ENCODE measurements at regions not wholly inside any gene's neighbourhood (a gene's known extent, or its start where the extent isn't known, plus 50 kb on each side); places are given as distances from the start of the nearest gene placed in this dataset.

GRCh38 chr1:234734412-234734835 is 124.4 kb upstream of the IRF2BP2 start:
- TF ChIP-seq ZNF274 (IDR thresholded peaks at IDR 0.05; ENCODE audit: low read depth, low read length) (no peak), CBX3 (IDR thresholded peaks at IDR 0.05; ENCODE audit: low read depth) (no peak)
- Histone ChIP-seq H3K27me3 (ENCODE audit: insufficient read depth, low read length) (no peaks in the 10 kb centered on the region), H3K4me3 (replicated peaks in 1 of 2; ENCODE audit: low read depth in 1 of 2, low read length in 2 of 2) (no peak overlapping the region), H3K4me1 (ENCODE audit: control insufficient read depth in 1 of 2, insufficient read depth in 2 of 2, low read length in 2 of 2) (peaks cover 3 to 15% of the 10 kb centered on the region in 2 experiments; a peak in 3 of 4 replicates), H3K9me3 (ENCODE audit: control insufficient read depth in 1 of 2, insufficient read depth in 1 of 2, low read depth in 1 of 2, low read length in 2 of 2) (no peaks in the 10 kb centered on the region), H3K4me2 (ENCODE audit: low read length) (no peak overlapping the region), H3K9me2 (ENCODE audit: insufficient read depth) (no peaks in the 10 kb centered on the region), H3K36me3 (ENCODE audit: control insufficient read depth in 1 of 2, insufficient read depth in 2 of 2, low read length in 2 of 2) (no peaks in the 10 kb centered on the region), H3K27ac (ENCODE audit: low read depth, low read length) (no peak overlapping the region), H2AFZ (ENCODE audit: low read depth, low read length, poor library complexity, severe bottlenecking) (no peak overlapping the region), H3K9ac (ENCODE audit: low read length) (no peak overlapping the region), H3K79me2 (ENCODE audit: insufficient read depth, low read length) (no peaks in the 10 kb centered on the region), H4K20me1 (ENCODE audit: insufficient read depth) (no peaks in the 10 kb centered on the region)
- no peak for DNase-seq (ENCODE audit: low read depth, low spot score)
- RAD21 ChIA-PET (ENCODE audit: low non-redundant PET in 1 of 2, low total read pairs in 2 of 2, uncharacterized antibody in 2 of 2, unreplicated experiment in 2 of 2) = no interaction called here
- intact Hi-C loops (cut with micrococcal nuclease) = no loop called here
- CTCF ChIA-PET = no interaction called here
- no TSS peak for BruUV-seq (replicated peaks)
- POLR2A ChIA-PET = no interaction called here
- ATAC-seq = no peak

DNA sequence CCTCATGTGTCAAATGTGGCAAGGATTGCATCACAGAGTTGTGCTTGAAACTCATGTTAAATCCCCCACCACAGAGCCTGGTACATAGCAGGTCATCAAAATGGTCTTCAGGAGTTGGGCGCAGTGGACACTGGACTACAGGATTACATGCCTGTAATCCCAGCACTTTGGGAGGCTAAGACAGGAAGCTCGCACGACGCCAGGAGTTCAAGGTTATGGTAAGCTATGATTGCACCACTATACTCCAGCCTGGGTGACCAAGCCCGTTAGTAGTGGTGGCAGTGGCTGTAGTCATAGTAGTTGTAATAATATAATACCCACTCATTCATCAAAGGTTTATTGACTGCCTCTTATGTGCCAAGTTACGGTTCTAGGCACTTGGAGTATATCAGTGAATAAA is 123.4 kb upstream of the IRF2BP2 start:
- no peak for DNase-seq (ENCODE audit: low read depth, low spot score)
- no peaks in the 10 kb centered on the region for H3K9me2 ChIP-seq (ENCODE audit: insufficient read depth)
- intact Hi-C loops (cut with micrococcal nuclease) = no loop called here
- ChIA-PET CTCF (no interaction called here), POLR2A (no interaction called here), RAD21 (ENCODE audit: low non-redundant PET in 1 of 2, low total read pairs in 2 of 2, uncharacterized antibody in 2 of 2, unreplicated experiment in 2 of 2) (no interaction called here)
- no peaks in the 10 kb centered on the region for H3K9me3 ChIP-seq (ENCODE audit: control insufficient read depth in 1 of 2, insufficient read depth in 1 of 2, low read depth in 1 of 2, low read length in 2 of 2)
- no peak overlapping the region for H3K27ac ChIP-seq (ENCODE audit: low read depth, low read length)
- ATAC-seq = no peak
- TF ChIP-seq FOSL1 (IDR thresholded peaks at IDR 0.05; ENCODE audit: low read depth) = no peak
- TF ChIP-seq JUND (IDR thresholded peaks at IDR 0.05) = no peak
- no peak for TF ChIP-seq YY1 (IDR thresholded peaks at IDR 0.05; ENCODE audit: extremely low read depth, insufficient replicate concordance, low read depth, low read length)
- H3K9ac ChIP-seq (ENCODE audit: low read length) = no peak overlapping the region
- H3K79me2 ChIP-seq (ENCODE audit: insufficient read depth, low read length) = no peaks in the 10 kb centered on the region
- peaks cover 3 to 15% of the 10 kb centered on the region in 2 experiments; a peak in 3 of 4 replicates for H3K4me1 ChIP-seq (ENCODE audit: control insufficient read depth in 1 of 2, insufficient read depth in 2 of 2, low read length in 2 of 2)
- no peaks in the 10 kb centered on the region for H4K20me1 ChIP-seq (ENCODE audit: insufficient read depth)
- no peak overlapping the region for H3K4me3 ChIP-seq (replicated peaks in 1 of 2; ENCODE audit: low read depth in 1 of 2, low read length in 2 of 2)
- no peak overlapping the region for H2AFZ ChIP-seq (ENCODE audit: low read depth, low read length, poor library complexity, severe bottlenecking)
- H3K27me3 ChIP-seq (ENCODE audit: insufficient read depth, low read length) = no peaks in the 10 kb centered on the region
- no TSS peak for BruUV-seq (replicated peaks)
- no peak overlapping the region for H3K4me2 ChIP-seq (ENCODE audit: low read length)
- no peaks in the 10 kb centered on the region for H3K36me3 ChIP-seq (ENCODE audit: control insufficient read depth in 1 of 2, insufficient read depth in 2 of 2, low read length in 2 of 2)
